Gastroesophageal sphincter (tissue), 3 donors: ENCODE measurements at regions not wholly inside any gene's neighbourhood (a gene's known extent, or its start where the extent isn't known, plus 50 kb on each side); places are given as distances from the start of the nearest gene placed in this dataset.

Source experiments
- CTCF ChIP-seq, 4 experiments: fragments of 200-600 bp in 2 of 4; fragments of 450-650 bp in 2 of 4; sonication (generic) in 1 of 4; IDR thresholded peaks; one replicate each; pipeline ENCODE4 v1.5.1; 2017 to 2019; ENCODE audit warnings: antibody characterized with exemption in 4 of 4, mild to moderate bottlenecking in 2 of 4, moderate library complexity in 2 of 4
- POLR2A ChIP-seq, 2 donors: fragments of 450-650 bp; IDR thresholded peaks; one replicate each; pipeline ENCODE4 v1.6.1; 2017; ENCODE audit warnings: antibody characterized with exemption in 2 of 2, mild to moderate bottlenecking in 2 of 2, moderate library complexity in 1 of 2

- TF ChIP-seq POLR2A (IDR thresholded peaks at IDR 0.05) (no peak), CTCF (IDR thresholded peaks at IDR 0.05) (no peak)
These were observed 129.7 kb upstream of the RUNX1 start for GRCh38 chr21:35178827-35179226.
